OCI-LY3 (cell line): ENCODE measurements at regions not wholly inside any gene's neighbourhood (a gene's known extent, or its start where the extent isn't known, plus 50 kb on each side); places are given as distances from the start of the nearest gene placed in this dataset.

Source experiments
- H2AFZ ChIP-seq: fragments of 200-600, 300-600 bp; shearing (Covaris generic); 2 replicates; pipeline ENCODE4 v1.6.0; 2014; ENCODE audit warnings: antibody characterized with exemption, low read depth, low read length
- H3K27ac ChIP-seq: fragments of 200-600, 300-600 bp; sonication (generic); 2 replicates; pipeline ENCODE4 v1.5.1; 2014; ENCODE audit warnings: mild to moderate bottlenecking, low read length, moderate library complexity, mixed read lengths
- H3K27me3 ChIP-seq: fragments of 200-600, 300-600 bp; sonication (generic); 2 replicates; pipeline ENCODE4 v1.6.1; 2014; ENCODE audit warnings: low read depth, low read length, mixed read lengths
- H3K36me3 ChIP-seq: fragments of 200-600, 300-600 bp; sonication (generic); replicated peaks from 2 replicates; pipeline ENCODE3; 2014; ENCODE audit warnings: low read depth, low read length, mixed read lengths
- H3K4me1 ChIP-seq: fragments of 300-600, 200-600 bp; sonication (generic); 2 replicates; pipeline ENCODE4 v1.6.1; 2014; ENCODE audit warnings: low read length, mixed read lengths
- H3K4me2 ChIP-seq: fragments of 200-600, 300-600 bp; sonication (generic); 2 replicates; pipeline ENCODE4 v1.6.1; 2014; ENCODE audit warnings: low read length, mixed read lengths
- H3K4me3 ChIP-seq: fragments of 300-600, 200-600 bp; sonication (generic); 2 replicates; pipeline ENCODE4 v1.5.1; 2014; ENCODE audit warnings: antibody characterized with exemption, mild to moderate bottlenecking, low read length, moderate library complexity
- H3K79me2 ChIP-seq: fragments of 300-600, 200-600 bp; shearing (Covaris generic); 2 replicates; pipeline ENCODE4 v1.6.1; 2014; ENCODE audit warnings: mild to moderate bottlenecking, low read length, mixed read lengths
- H3K9ac ChIP-seq: fragments of 300-600, 200-600 bp; shearing (Covaris generic); 2 replicates; pipeline ENCODE4 v1.6.0; 2014; ENCODE audit warnings: mild to moderate bottlenecking, low read length, moderate library complexity
- H3K9me3 ChIP-seq: fragments of 200-600, 300-600 bp; shearing (Covaris generic); 2 replicates; pipeline ENCODE4 v1.6.1; 2014; ENCODE audit warnings: low read length, mixed read lengths; ENCODE audit not compliant: insufficient read depth
- H4K20me1 ChIP-seq: fragments of 200-600, 300-600 bp; sonication (generic); 2 replicates; pipeline ENCODE4 v1.6.1; 2016; ENCODE audit warnings: low read length, mixed read lengths; ENCODE audit not compliant: insufficient read depth
- CTCF ChIP-seq: fragments of 200-600, 300-600 bp; sonication (generic); IDR thresholded peaks from 2 replicates; pipeline ENCODE4 v1.5.1; 2014; ENCODE audit warnings: antibody characterized with exemption, low read length, low read depth
- EZH2phosphoT487 ChIP-seq: fragments of 200-600 bp; shearing (Covaris generic); IDR thresholded peaks from 2 replicates; pipeline ENCODE4 v1.6.1; 2018; ENCODE audit warnings: antibody characterized with exemption, mixed run types, low read depth

- no peaks in the 10 kb centered on the region for H3K79me2 ChIP-seq
- no peaks in the 10 kb centered on the region for H3K27me3 ChIP-seq
- H3K9me3 ChIP-seq, result no peaks in the 10 kb centered on the region
- H4K20me1 ChIP-seq, result no peaks in the 10 kb centered on the region
- TF ChIP-seq CTCF (no peak), EZH2phosphoT487 (no peak)
- H3K4me2 ChIP-seq, result no peak overlapping the region
- no peaks in the 10 kb centered on the region for H3K36me3 ChIP-seq
- H3K9ac ChIP-seq, result no peak overlapping the region
- H3K4me1 ChIP-seq, result no peaks in the 10 kb centered on the region
- no peak overlapping the region for H3K27ac ChIP-seq
- H2AFZ ChIP-seq, result no peak overlapping the region
- no peak overlapping the region for H3K4me3 ChIP-seq
These were observed 1961.9 kb upstream of the ADGRL3 start for GRCh38 chr4:59238212-59238611.

GRCh38 chr4:59240011-59240410 lies 1960.1 kb upstream of the ADGRL3 start:
- Histone ChIP-seq H3K4me1 (no peaks in the 10 kb centered on the region), H2AFZ (no peak overlapping the region), H3K4me3 (no peak overlapping the region), H3K79me2 (no peaks in the 10 kb centered on the region), H3K36me3 (no peaks in the 10 kb centered on the region), H3K4me2 (no peak overlapping the region), H3K27ac (no peak overlapping the region), H4K20me1 (no peaks in the 10 kb centered on the region), H3K27me3 (no peaks in the 10 kb centered on the region), H3K9me3 (no peaks in the 10 kb centered on the region), H3K9ac (no peak overlapping the region)
- no peak for TF ChIP-seq CTCF

DNA sequence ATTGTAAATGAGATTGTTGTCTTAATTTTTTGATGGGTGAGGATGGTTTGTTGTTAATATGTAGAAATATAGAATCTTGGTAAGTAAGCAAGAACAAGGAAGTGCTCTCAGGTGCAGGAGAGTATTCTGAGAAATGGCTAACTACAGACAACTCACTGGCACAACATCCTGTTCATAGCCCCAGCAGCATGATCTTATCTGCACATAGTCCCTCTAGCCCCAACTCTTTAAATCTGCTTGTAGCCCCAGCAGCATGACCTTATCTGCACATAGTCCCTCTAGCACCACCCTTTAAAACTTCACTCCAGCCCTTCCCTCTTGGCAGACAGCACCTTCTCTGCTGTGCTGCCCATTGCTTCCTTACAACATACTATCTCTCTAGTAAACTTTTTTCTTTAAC lies 1957.1 kb upstream of the ADGRL3 start:
- Histone ChIP-seq H3K27ac (no peak overlapping the region), H3K9ac (no peak overlapping the region), H3K4me2 (no peak overlapping the region), H3K27me3 (no peaks in the 10 kb centered on the region), H3K79me2 (no peaks in the 10 kb centered on the region), H3K4me1 (no peaks in the 10 kb centered on the region), H4K20me1 (no peaks in the 10 kb centered on the region), H2AFZ (no peak overlapping the region), H3K4me3 (no peak overlapping the region), H3K9me3 (no peaks in the 10 kb centered on the region), H3K36me3 (no peaks in the 10 kb centered on the region)
- TF ChIP-seq CTCF, result no peak
- TF ChIP-seq EZH2phosphoT487, result no peak

DNA sequence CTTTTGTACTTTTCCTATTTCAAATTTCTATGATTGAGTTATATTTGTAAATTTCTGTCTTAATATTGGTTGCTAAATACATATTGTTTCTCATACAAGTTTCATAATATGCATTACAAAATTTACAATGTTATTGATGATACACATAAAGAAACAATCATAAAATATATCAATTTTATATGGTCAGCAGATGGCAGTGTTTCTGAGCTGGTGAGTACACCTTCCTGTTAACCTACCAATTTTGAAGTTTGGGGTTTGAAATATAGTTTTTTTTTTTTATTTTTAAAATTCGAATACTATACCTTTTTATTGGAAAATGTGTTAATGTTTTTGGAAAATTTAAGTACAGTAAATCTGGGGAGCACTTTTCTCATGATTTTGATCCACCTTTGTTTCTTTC lies 1953.1 kb upstream of the ADGRL3 start:
- Histone ChIP-seq H3K4me2 (no peak overlapping the region), H3K79me2 (no peaks in the 10 kb centered on the region), H2AFZ (no peak overlapping the region), H4K20me1 (no peaks in the 10 kb centered on the region), H3K4me3 (no peak overlapping the region), H3K4me1 (no peaks in the 10 kb centered on the region), H3K27me3 (no peaks in the 10 kb centered on the region), H3K9ac (no peak overlapping the region), H3K27ac (no peak overlapping the region), H3K9me3 (no peaks in the 10 kb centered on the region), H3K36me3 (no peaks in the 10 kb centered on the region)
- peak; percentile 54 for TF ChIP-seq CTCF
- no peak for TF ChIP-seq EZH2phosphoT487
